Heart right ventricle (tissue), 16 donors: ENCODE measurements at regions not wholly inside any gene's neighbourhood (a gene's known extent, or its start where the extent isn't known, plus 50 kb on each side); places are given as distances from the start of the nearest gene placed in this dataset.

ENCODE experiments used
- ATAC-seq, 8 donors: fragments of 200-7000 bp; cut with Tn5 transposase; one replicate each; pipeline ENCODE4 v1.9.1; 2020; ENCODE audit warnings: mild to moderate bottlenecking in 8 of 8, moderate library complexity in 8 of 8, moderate number of reproducible peaks in 1 of 8
- DNase-seq, 2 donors: peaks; one replicate each; pipeline ENCODE4 v3.0.0-alpha.2; 2020
- H3K27ac ChIP-seq, 10 donors: fragments of 200-600 bp; sonication (generic) in 2 of 10; one replicate each; pipeline versions ENCODE4 v1.5.0 to v1.8.0; 2020 to 2022; ENCODE audit warnings: mild to moderate bottlenecking in 3 of 10
- H3K27me3 ChIP-seq, 7 donors: fragments of 200-600 bp; one replicate each; pipeline ENCODE4 v1.8.0; 2021 to 2022; ENCODE audit warnings: mild to moderate bottlenecking in 2 of 7
- H3K36me3 ChIP-seq, 9 donors: fragments of 200-600 bp; sonication (generic) in 1 of 9; one replicate each; pipeline versions ENCODE4 v1.5.0 to v1.8.0; 2020 to 2022; ENCODE audit warnings: mild to moderate bottlenecking in 2 of 9
- H3K4me1 ChIP-seq, 9 donors: fragments of 200-600 bp; sonication (generic) in 1 of 9; one replicate each; pipeline versions ENCODE4 v1.5.0 to v1.8.0; 2020 to 2022; ENCODE audit warnings: mild to moderate bottlenecking in 4 of 9
- H3K4me3 ChIP-seq, 10 donors: fragments of 200-600 bp; sonication (generic) in 2 of 10; one replicate each; pipeline versions ENCODE4 v1.5.0 to v1.8.0; 2020 to 2022; ENCODE audit warnings: mild to moderate bottlenecking in 7 of 10, moderate library complexity in 2 of 10
- H3K9me3 ChIP-seq, 11 donors: fragments of 200-600 bp in 10 of 11; sonication (generic) in 2 of 11; one replicate each; pipeline versions ENCODE4 v1.5.0 to v1.8.0; 2013 to 2022; ENCODE audit warnings: mild to moderate bottlenecking in 2 of 11, control low read depth in 1 of 11, moderate library complexity in 1 of 11
- WGBS, 2 donors: extraction: QIAGEN DNeasy Blood & Tissue Kit; methylation state at CpG; one replicate each; pipeline ENCODE4 v1.1.7; 2013; ENCODE audit warnings: inconsistent platforms in 1 of 2; 5-methylcytosine and 5-hydroxymethylcytosine counted together
- intact Hi-C, 10 donors: fragments of 100-400 bp; cut with DNase I; formaldehyde crosslinking; loops; one replicate each; pipeline versions ENCODE4 v1.11.1 to v1.14.2; 2022
- TF ChIP-seq, protein P1 (sequence below), 9 donors: fragments of 200-600 bp; sonication (generic) in 2 of 9; IDR thresholded peaks; one replicate each; pipeline versions ENCODE4 v1.5.0 to v1.8.0; 2021 to 2022; ENCODE audit warnings: antibody characterized with exemption in 9 of 9, mild to moderate bottlenecking in 5 of 9, moderate library complexity in 1 of 9
- donor health status: Arrhythmogenic right ventricular cardiomyopathy.
- donor health status: ischemic (EF 13 %, LVEDD 7.1; RV severe dilation, severe dysfunction).
- donor health status: healthy with polysubstance abuse.
- donor health status: DM: no; HTN: yes; CAD: no.
- donor health status: DM: no; HTN: no; CAD: no.
- donor health status: ischemic (EF 25% LVEDD 6.9; RV normal size, moderate dysfunction).
- donor health status: ischemic (EF 25% LVEDD 5.7; RV mildly dilated, moderate dysfunction).
- donor health status: healthy.
- donor health status: DM: yes; HTN: yes; CAD: no.
- donor health status: Ischemic cardiomyopathy.
- donor health status: ischemic (EF 35%, LVEDD 5.7; RV mildly dilated, moderate dysfunction).
- donor health status: nonischemic (EF 11% LVEDD 7.7; RV severe dilation, severe dysfunction).
- donor health status: DM: yes; HTN: yes; CAD: no.
- donor health status: PGD.
- donor health status: ischemic (EF 29% LVEDD 5.4; RV normal size, mild dysfunction).
- donor health status: nonischemic (EF 23%, LVEDD 6.1; RV moderate dilation, normal function).

DNA sequence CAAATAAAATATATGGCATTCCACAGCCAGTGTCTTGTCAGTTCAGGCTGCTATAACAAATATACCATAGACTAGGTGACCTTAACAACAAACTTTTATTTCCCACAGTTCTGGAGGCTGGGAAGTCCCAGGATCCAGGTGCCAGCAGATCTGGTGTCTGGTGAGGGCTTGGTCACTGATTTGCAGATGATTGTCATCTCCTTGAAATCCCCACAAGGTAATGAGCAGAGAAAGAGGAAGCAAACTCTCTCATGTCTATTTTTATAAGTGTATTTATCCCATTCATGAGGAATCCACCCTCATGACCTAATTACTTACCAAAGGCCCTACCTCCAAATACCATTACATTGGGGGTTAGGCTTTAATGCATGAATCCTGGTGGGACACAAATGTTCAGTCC lies 663.2 kb downstream of the TLR4 start:
- H3K4me3 ChIP-seq, result no peak overlapping the region
- H3K36me3 ChIP-seq, result no peaks in the 10 kb centered on the region
- H3K27ac ChIP-seq, result no peak overlapping the region
- H3K4me1 ChIP-seq, result no peaks in the 10 kb centered on the region
- intact Hi-C loops, result no loop called here
- H3K9me3 ChIP-seq, result peaks cover 0 to 13% (median 0%) of the 10 kb centered on the region in 11 donors
- H3K27me3 ChIP-seq, result no peaks in the 10 kb centered on the region
- DNase-seq (no peak), ATAC-seq (no peak)
- TF ChIP-seq, protein P1, sequence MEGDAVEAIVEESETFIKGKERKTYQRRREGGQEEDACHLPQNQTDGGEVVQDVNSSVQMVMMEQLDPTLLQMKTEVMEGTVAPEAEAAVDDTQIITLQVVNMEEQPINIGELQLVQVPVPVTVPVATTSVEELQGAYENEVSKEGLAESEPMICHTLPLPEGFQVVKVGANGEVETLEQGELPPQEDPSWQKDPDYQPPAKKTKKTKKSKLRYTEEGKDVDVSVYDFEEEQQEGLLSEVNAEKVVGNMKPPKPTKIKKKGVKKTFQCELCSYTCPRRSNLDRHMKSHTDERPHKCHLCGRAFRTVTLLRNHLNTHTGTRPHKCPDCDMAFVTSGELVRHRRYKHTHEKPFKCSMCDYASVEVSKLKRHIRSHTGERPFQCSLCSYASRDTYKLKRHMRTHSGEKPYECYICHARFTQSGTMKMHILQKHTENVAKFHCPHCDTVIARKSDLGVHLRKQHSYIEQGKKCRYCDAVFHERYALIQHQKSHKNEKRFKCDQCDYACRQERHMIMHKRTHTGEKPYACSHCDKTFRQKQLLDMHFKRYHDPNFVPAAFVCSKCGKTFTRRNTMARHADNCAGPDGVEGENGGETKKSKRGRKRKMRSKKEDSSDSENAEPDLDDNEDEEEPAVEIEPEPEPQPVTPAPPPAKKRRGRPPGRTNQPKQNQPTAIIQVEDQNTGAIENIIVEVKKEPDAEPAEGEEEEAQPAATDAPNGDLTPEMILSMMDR (IDR thresholded peaks at IDR 0.05), result no peak

DNA sequence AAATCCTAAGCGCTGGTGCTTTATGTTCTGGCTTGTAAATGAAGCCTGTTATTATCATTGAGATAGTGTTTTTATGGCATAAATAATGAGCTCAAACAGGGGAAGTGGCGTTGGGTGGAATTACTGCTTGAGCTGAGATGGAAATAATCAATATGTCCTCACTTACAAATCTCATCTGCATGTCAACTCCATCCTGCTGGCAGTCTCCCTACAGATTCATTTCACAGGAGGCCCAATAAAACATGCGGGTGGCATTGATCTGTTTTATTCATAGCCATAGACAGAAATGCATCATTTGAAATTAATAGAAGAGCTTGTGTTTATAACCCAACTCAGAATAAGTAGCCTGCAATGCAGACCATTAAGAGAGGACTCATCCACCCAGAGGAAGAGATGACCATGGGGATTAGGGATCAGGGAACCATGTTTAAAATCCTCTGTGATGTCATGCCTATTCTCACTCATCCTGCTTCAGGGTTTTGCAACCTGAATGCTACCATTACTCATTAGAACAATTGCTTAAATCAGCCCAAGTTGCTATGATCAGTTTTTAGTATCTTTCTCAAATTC lies 680.4 kb downstream of the TLR4 start:
- ATAC-seq (no peak), DNase-seq (no peak)
- Histone ChIP-seq H3K36me3 (no peaks in the 10 kb centered on the region), H3K27ac (no peak overlapping the region), H3K9me3 (peaks cover 0 to 5% (median 0%) of the 10 kb centered on the region in 11 donors), H3K4me1 (no peaks in the 10 kb centered on the region), H3K4me3 (no peak overlapping the region), H3K27me3 (no peaks in the 10 kb centered on the region)
- TF ChIP-seq, protein P1 (IDR thresholded peaks at IDR 0.05), result no peak
- intact Hi-C loops, result no loop called here
- WGBS, 2 donors, result 70 to 77% methylated on average over 3 of the region's 3 CpGs

DNA sequence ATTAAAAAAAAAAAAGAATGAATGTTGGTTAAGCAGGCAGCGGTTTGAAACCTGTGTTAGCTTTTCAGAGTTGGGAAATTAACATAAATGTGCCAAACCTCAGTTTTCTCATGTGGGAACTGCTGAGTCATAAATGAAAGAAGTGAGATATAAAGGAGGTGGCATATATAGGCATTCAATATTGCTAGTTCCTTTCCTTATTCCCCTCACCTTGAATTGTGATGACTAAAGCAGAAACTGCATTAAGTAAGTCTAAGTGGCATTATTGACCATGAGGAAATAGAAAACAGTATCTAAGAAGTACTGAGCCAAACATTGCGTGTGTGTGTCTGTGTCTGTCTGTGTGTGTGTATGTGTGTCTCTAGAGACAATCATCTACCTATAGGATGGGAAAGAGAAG lies 691.2 kb downstream of the TLR4 start:
- Histone ChIP-seq H3K27me3 (no peaks in the 10 kb centered on the region), H3K9me3 (peaks cover 0 to 3% (median 0%) of the 10 kb centered on the region in 11 donors), H3K4me3 (no peak overlapping the region), H3K27ac (no peak overlapping the region), H3K36me3 (no peaks in the 10 kb centered on the region), H3K4me1 (no peaks in the 10 kb centered on the region)
- 78 to 89% methylated on average over 2 of the region's 2 CpGs for WGBS, 2 donors
- intact Hi-C loops, result no loop called here
- no peak for DNase-seq
- ATAC-seq, result no peak
- TF ChIP-seq, protein P1 (IDR thresholded peaks at IDR 0.05), result no peak

DNA sequence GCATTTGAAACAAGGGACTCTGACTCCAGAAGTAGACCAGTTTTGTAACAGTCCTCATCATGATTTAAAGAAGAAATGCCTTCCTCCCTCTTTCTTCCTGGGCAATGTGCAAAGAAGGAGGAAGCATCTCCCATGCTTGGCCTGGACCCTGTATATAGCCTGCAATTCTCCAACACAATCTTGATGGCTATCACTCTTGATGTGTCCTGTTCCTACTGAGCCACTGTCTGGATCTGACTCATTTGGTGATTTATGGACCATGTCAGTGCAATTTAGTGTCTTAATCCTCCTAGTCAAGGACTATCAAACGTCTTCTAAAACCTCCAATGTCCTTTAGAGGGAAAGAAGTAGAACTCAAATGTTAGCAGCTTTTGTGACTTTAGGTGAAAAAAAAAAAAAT lies 697.3 kb downstream of the TLR4 start:
- Histone ChIP-seq H3K27me3 (peaks cover 0 to 12% (median 0%) of the 10 kb centered on the region in 7 donors), H3K4me1 (no peaks in the 10 kb centered on the region), H3K4me3 (no peak overlapping the region), H3K27ac (no peak overlapping the region), H3K9me3 (no peaks in the 10 kb centered on the region), H3K36me3 (no peaks in the 10 kb centered on the region)
- WGBS, 2 donors, result 19 to 29% methylated on average over 1 of the region's 1 CpG
- TF ChIP-seq, protein P1 (IDR thresholded peaks at IDR 0.05), result no peak
- DNase-seq, result no peak
- intact Hi-C loops, result no loop called here
- ATAC-seq, result no peak
